WTC11 (cell line): ENCODE measurements at regions not wholly inside any gene's neighbourhood (a gene's known extent, or its start where the extent isn't known, plus 50 kb on each side); places are given as distances from the start of the nearest gene placed in this dataset.

Experiments
- ATAC-seq: fragments of 200-7000 bp; cut with Tn5 transposase; 2 replicates; pipeline ENCODE4 v1.10.0; 2021; ENCODE audit warnings: mild to moderate bottlenecking, moderate library complexity
- CTCF ChIA-PET: fragments of 300-600 bp; sonication (Branson Sonifier 250); formaldehyde crosslinking; loops from one replicate; lab custom pipeline; 2021; ENCODE audit warnings: antibody characterized with exemption; lab: Charles Lee
- POLR2A ChIA-PET: fragments of 350-600 bp; sonication (Branson Sonifier 250); formaldehyde crosslinking; loops from one replicate; lab custom pipeline; 2021; ENCODE audit warnings: antibody characterized with exemption; lab: Charles Lee
- DNase-seq: peaks from one replicate; pipeline ENCODE4 v3.0.0; 2021; ENCODE audit warnings: low spot score
- H3K27ac Mint-ChIP-seq: 2 replicates; pipeline ENCODE4 v1.8.0; 2021; ENCODE audit warnings: mixed read lengths
- H3K27me3 Mint-ChIP-seq: 2 replicates; pipeline ENCODE4 v1.8.0; 2021; ENCODE audit warnings: low read depth, mild to moderate bottlenecking, moderate library complexity, mixed read lengths
- H3K36me3 Mint-ChIP-seq: 2 replicates; pipeline ENCODE4 v1.8.0; 2021; ENCODE audit warnings: mixed read lengths
- H3K4me1 Mint-ChIP-seq: 2 replicates; pipeline ENCODE4 v1.8.0; 2022; ENCODE audit warnings: mixed read lengths
- H3K4me3 Mint-ChIP-seq: 2 replicates; pipeline ENCODE4 v1.8.0; 2021; ENCODE audit warnings: mild to moderate bottlenecking, moderate library complexity, mixed read lengths
- H3K9me3 Mint-ChIP-seq: 2 replicates; pipeline ENCODE4 v1.8.0; 2021; ENCODE audit warnings: mixed read lengths
- CREB1 ChIP-seq: sonication (generic); formaldehyde crosslinking; IDR thresholded peaks from 2 replicates; pipeline ENCODE4 v1.8.0; 2023; ENCODE audit warnings: mild to moderate bottlenecking, missing genetic modification reagents
- E2F4 ChIP-seq: sonication (generic); formaldehyde crosslinking; IDR thresholded peaks from 2 replicates; pipeline ENCODE4 v1.8.1; 2022; ENCODE audit warnings: low read depth, mild to moderate bottlenecking, moderate library complexity, missing genetic modification reagents, borderline replicate concordance
- E2F5 ChIP-seq: sonication (generic); formaldehyde crosslinking; IDR thresholded peaks from 2 replicates; pipeline ENCODE4 v1.8.1; 2022; ENCODE audit warnings: mild to moderate bottlenecking, moderate library complexity, missing genetic modification reagents
- EMX1 ChIP-seq: fragments of 250-450 bp; sonication (Bioruptor Pico); IDR thresholded peaks from 2 replicates; pipeline ENCODE4 v1.8.0; 2021; ENCODE audit warnings: mild to moderate bottlenecking
- ERG ChIP-seq: fragments of 250-450 bp; sonication (Bioruptor Pico); IDR thresholded peaks from 2 replicates; pipeline ENCODE4 v1.8.0; 2021; ENCODE audit warnings: mild to moderate bottlenecking
- ESRRA ChIP-seq: sonication (generic); formaldehyde crosslinking; IDR thresholded peaks from 2 replicates; pipeline ENCODE4 v1.8.1; 2022; ENCODE audit warnings: mild to moderate bottlenecking, missing genetic modification reagents, borderline replicate concordance
- FOXP4 ChIP-seq: sonication (generic); formaldehyde crosslinking; IDR thresholded peaks from 2 replicates; pipeline ENCODE4 v1.8.0; 2022; ENCODE audit warnings: mild to moderate bottlenecking, missing genetic modification reagents
- IRF2 ChIP-seq: sonication (generic); formaldehyde crosslinking; IDR thresholded peaks from 2 replicates; pipeline ENCODE4 v1.8.0; 2022; ENCODE audit warnings: low read depth, missing genetic modification reagents, borderline replicate concordance
- KAT7 ChIP-seq: sonication (generic); formaldehyde crosslinking; IDR thresholded peaks from 2 replicates; pipeline ENCODE4 v1.8.1; 2023; ENCODE audit warnings: missing genetic modification reagents, mild to moderate bottlenecking, borderline replicate concordance
- MLX ChIP-seq: sonication (generic); formaldehyde crosslinking; IDR thresholded peaks from 2 replicates; pipeline ENCODE4 v1.8.1; 2023; ENCODE audit warnings: mild to moderate bottlenecking, missing genetic modification reagents, moderate library complexity
- MYBL2 ChIP-seq: sonication (generic); formaldehyde crosslinking; IDR thresholded peaks from 2 replicates; pipeline ENCODE4 v1.8.1; 2023; ENCODE audit warnings: mild to moderate bottlenecking, moderate library complexity, missing genetic modification reagents
- PREB ChIP-seq: sonication (generic); formaldehyde crosslinking; IDR thresholded peaks from 2 replicates; pipeline ENCODE4 v1.8.1; 2022; ENCODE audit warnings: mild to moderate bottlenecking, missing genetic modification reagents, moderate library complexity, borderline replicate concordance
- USF2 ChIP-seq: sonication (generic); formaldehyde crosslinking; IDR thresholded peaks from 2 replicates; pipeline ENCODE4 v1.8.1; 2023; ENCODE audit warnings: mild to moderate bottlenecking, missing genetic modification reagents, moderate library complexity
- ZNF138 ChIP-seq: sonication (generic); formaldehyde crosslinking; conservative IDR thresholded peaks from 2 replicates; pipeline ENCODE4 v1.8.1; 2022; ENCODE audit warnings: mild to moderate bottlenecking, moderate library complexity, missing genetic modification reagents
- ZNF232 ChIP-seq: sonication (generic); formaldehyde crosslinking; IDR thresholded peaks from 2 replicates; pipeline ENCODE4 v1.8.0; 2022; ENCODE audit warnings: mild to moderate bottlenecking, missing genetic modification reagents
- ZNF532 ChIP-seq: fragments of 250-450 bp; sonication (Bioruptor Pico); IDR thresholded peaks from 2 replicates; pipeline ENCODE4 v1.9.0; 2021; ENCODE audit warnings: mild to moderate bottlenecking, borderline replicate concordance
- ZSCAN18 ChIP-seq: fragments of 250-450 bp; sonication (Bioruptor Pico); IDR thresholded peaks from 2 replicates; pipeline ENCODE4 v2.1.2; 2022; ENCODE audit warnings: mild to moderate bottlenecking, moderate library complexity

- TF ChIP-seq CREB1 (no peak), ZNF232 (CRISPR knock-in tag) (no peak), FOXP4 (CRISPR knock-in tag) (no peak), ESRRA (CRISPR knock-in tag) (no peak), USF2 (CRISPR knock-in tag) (no peak), PREB (CRISPR knock-in tag) (no peak), ZNF138 (CRISPR knock-in tag) (no peak)
These were observed 158.8 kb upstream of the SMIM21 start (continued) for GRCh38 chr18:75586130-75586889.

- DNase-seq, result no peak
- Mint-ChIP-seq H3K4me1 (peaks cover 24% of the 10 kb centered on the region), H3K27ac (no peak overlapping the region; the same call in 1 of the 2 replicates), H3K9me3 (0 out of 2 replicates have a peak, but pooled peaks cover 3% of the 10 kb centered on the region), H3K36me3 (no peaks in the 10 kb centered on the region), H3K27me3 (no peaks in the 10 kb centered on the region; the same call in 1 of the 2 replicates), H3K4me3 (no peak overlapping the region)
- POLR2A ChIA-PET, result no interaction called here
- CTCF ChIA-PET, result no interaction called here
- no peak for TF ChIP-seq MYBL2
- no peak for TF ChIP-seq EMX1 (CRISPR knock-in tag)
- no peak for TF ChIP-seq IRF2 (CRISPR knock-in tag)
- TF ChIP-seq ESRRA (CRISPR knock-in tag), result no peak
- no peak for TF ChIP-seq E2F5 (CRISPR knock-in tag)
- no peak for TF ChIP-seq PREB (CRISPR knock-in tag)
- no peak for TF ChIP-seq MLX (CRISPR knock-in tag)
- TF ChIP-seq ERG (CRISPR knock-in tag), result no peak
- TF ChIP-seq ZSCAN18, result no peak
- no peak for TF ChIP-seq ZNF532 (CRISPR knock-in tag)
- no peak for TF ChIP-seq KAT7 (CRISPR knock-in tag)
- no peak for TF ChIP-seq E2F4
- ATAC-seq, result no peak
These were observed 155.4 kb upstream of the SMIM21 start for GRCh38 chr18:75582940-75583339.
